GM12878 (cell line): ENCODE measurements at regions not wholly inside any gene's neighbourhood (a gene's known extent, or its start where the extent isn't known, plus 50 kb on each side); places are given as distances from the start of the nearest gene placed in this dataset.
A peak's percentile ranks its signal among the peaks of the same experiment; 100 is the strongest.

ENCODE experiments used
- ATAC-seq: fragments of 200-7000 bp; cut with Tn5 transposase; 3 replicates; pipeline ENCODE4 v1.9.1; 2020; ENCODE audit warnings: mild to moderate bottlenecking, moderate library complexity
- BruUV-seq: library from RNA; stranded (reverse); fragments of 400-500 nt; replicated peaks from 2 replicates; lab custom pipeline; 2021; lab: Mats Ljungman, UMichigan
- CTCF ChIA-PET: fragments of 300-600 bp; sonication (Branson Sonifier 250); formaldehyde crosslinking; extraction: SDS; loops from one replicate; lab custom pipeline; 2021; ENCODE audit warnings: inconsistent platforms; lab: Yijun Ruan, JAX
- POLR2A ChIA-PET: fragments of 350-600 bp; formaldehyde crosslinking; extraction: SDS; loops from one replicate; lab custom pipeline; 2021; ENCODE audit warnings: inconsistent platforms; lab: Charles Lee
- RAD21 ChIA-PET: fragments of 300-600 bp; sonication (Branson Sonifier 250); formaldehyde crosslinking; loops from one replicate; lab custom pipeline; 2023; ENCODE audit warnings: antibody characterized with exemption; ENCODE audit not compliant: unreplicated experiment; lab: Charles Lee
- SMC1A ChIA-PET: fragments of 300-600 bp; sonication (Branson Sonifier 250); formaldehyde crosslinking; loops from one replicate; lab custom pipeline; 2023; ENCODE audit not compliant: unreplicated experiment, uncharacterized antibody; lab: Charles Lee
- DNase-seq: peaks from one replicate; pipeline ENCODE4 v3.0.0-alpha.2; 2011; ENCODE audit warnings: low read depth, low spot score
- FAIRE-seq: peaks from 3 replicates; lab custom pipeline; 2011; peaks lifted over from hg19 to GRCh38; lab: Jason Lieb, UNC
- H2AFZ ChIP-seq: 2 replicates; pipeline ENCODE4 v1.6.0; 2011; ENCODE audit warnings: low read depth, low read length, control low read depth; ENCODE audit not compliant: control insufficient read depth
- H3K27ac ChIP-seq: 2 replicates; pipeline ENCODE4 v1.5.1; 2011; ENCODE audit warnings: control low read depth; ENCODE audit not compliant: control insufficient read depth, insufficient read depth
- H3K27me3 ChIP-seq, 2 experiments: replicated peaks in 1 of 2; 2 replicates each; pipeline versions ENCODE4 v1.6.0 to v1.6.1; 2011; ENCODE audit warnings: low read length in 1 of 2; ENCODE audit not compliant: control insufficient read depth in 2 of 2, insufficient read depth in 2 of 2
- H3K36me3 ChIP-seq, 2 experiments: 2 replicates each; pipeline ENCODE4 v1.5.1; 2011; ENCODE audit warnings: low read length in 1 of 2; ENCODE audit not compliant: control insufficient read depth in 2 of 2, insufficient read depth in 2 of 2
- H3K4me1 ChIP-seq: 2 replicates; pipeline ENCODE4 v1.6.1; 2011; ENCODE audit warnings: mild to moderate bottlenecking, low read length, moderate library complexity, mixed read lengths; ENCODE audit not compliant: control insufficient read depth, insufficient read depth
- H3K4me2 ChIP-seq: 2 replicates; pipeline ENCODE4 v1.6.0; 2011; ENCODE audit warnings: control low read depth; ENCODE audit not compliant: control insufficient read depth, insufficient read depth
- H3K4me3 ChIP-seq: fragments of 200-600 bp; sonication (generic); 2 replicates; pipeline ENCODE4 v1.5.1; 2016
- H3K79me2 ChIP-seq: 2 replicates; pipeline ENCODE4 v1.6.0; 2011; ENCODE audit warnings: low read length; ENCODE audit not compliant: control insufficient read depth, insufficient read depth
- H3K9ac ChIP-seq: 2 replicates; pipeline ENCODE4 v1.8.0; 2011; ENCODE audit warnings: low read length, control low read depth, mixed read lengths; ENCODE audit not compliant: control insufficient read depth, insufficient read depth
- H3K9me3 ChIP-seq: replicated peaks from 3 replicates; pipeline ENCODE4 v1.5.1; 2011; ENCODE audit warnings: mild to moderate bottlenecking, low read length; ENCODE audit not compliant: control insufficient read depth, insufficient read depth
- H4K20me1 ChIP-seq: 2 replicates; pipeline ENCODE4 v1.6.0; 2011; ENCODE audit not compliant: control insufficient read depth, insufficient read depth
- BACH1 ChIP-seq: fragments of 450-650 bp; IDR thresholded peaks from 2 replicates; pipeline ENCODE4 v1.6.1; 2017; ENCODE audit warnings: mild to moderate bottlenecking, borderline replicate concordance
- RCOR1 ChIP-seq: conservative IDR thresholded peaks from 2 replicates; pipeline ENCODE4 v1.6.1; 2012; ENCODE audit warnings: low read depth, low read length, improper control_type of control experiment
- SMAD5 ChIP-seq: IDR thresholded peaks from 2 replicates; pipeline ENCODE4 v1.6.1; 2016; ENCODE audit warnings: antibody characterized with exemption, low read depth
- TCF12 ChIP-seq: IDR thresholded peaks from 2 replicates; pipeline ENCODE4 v1.6.1; 2011; ENCODE audit warnings: low read depth, mild to moderate bottlenecking, low read length
- ZBTB11 ChIP-seq: fragments of 450-650 bp; formaldehyde crosslinking; IDR thresholded peaks from 2 replicates; pipeline ENCODE4 v1.5.0; 2022; ENCODE audit warnings: mild to moderate bottlenecking, missing genetic modification characterization
- ZNF622 ChIP-seq: fragments of 450-650 bp; IDR thresholded peaks from 2 replicates; pipeline ENCODE4 v1.6.1; 2017; ENCODE audit warnings: mild to moderate bottlenecking, inconsistent platforms
- WGBS: methylation state at CpG from one replicate; pipeline ENCODE4 v1.1.6; 2016; ENCODE audit warnings: low lambda C conversion rate; ENCODE audit not compliant: insufficient replicate concordance, insufficient coverage; ENCODE audit errors: missing lambda C conversion rate; 5-methylcytosine and 5-hydroxymethylcytosine counted together
- in situ Hi-C: fragments of 300-500 bp; cut with MboI; formaldehyde crosslinking; loops from 9 replicates; pipeline ENCODE4 v1.14.3; 2018; ENCODE audit warnings: mixed read lengths
- intact Hi-C: fragments of 100-400 bp; cut with micrococcal nuclease; formaldehyde crosslinking; loops from one replicate; pipeline ENCODE4 v1.14.2; 2022; ENCODE audit not compliant: unreplicated experiment
- TF ChIP-seq, protein P1 (sequence below): fragments of 450-650 bp; IDR thresholded peaks from 2 replicates; pipeline ENCODE4 v1.6.1; 2017; ENCODE audit warnings: mild to moderate bottlenecking, low read depth, inconsistent platforms; ENCODE audit not compliant: poor library complexity, severe bottlenecking

GRCh38 chr18:46338766-46339165, 234.6 kb downstream of the HAUS1 start:
- DNase-seq (no peak), FAIRE-seq (no peak), ATAC-seq (peak; percentile 24; the same call in 2 of the 3 replicates)
- BruUV-seq: no TSS peak
- Histone ChIP-seq H3K27me3 (peaks cover 0 to 2% of the 10 kb centered on the region in 2 experiments; a peak in 3 of 4 replicates), H4K20me1 (no peaks in the 10 kb centered on the region), H2AFZ (no peak overlapping the region; the same call in 1 of the 2 replicates), H3K4me3 (no peak overlapping the region), H3K36me3 (no peaks in the 10 kb centered on the region), H3K27ac (no peak overlapping the region), H3K4me1 (peaks cover 6% of the 10 kb centered on the region), H3K9me3 (no peaks in the 10 kb centered on the region; the same call in 2 of the 3 replicates), H3K4me2 (peak overlapping the region; percentile 22; the same call in 1 of the 2 replicates), H3K79me2 (no peaks in the 10 kb centered on the region), H3K9ac (no peak overlapping the region)
- ChIA-PET SMC1A (no interaction called here), RAD21 (no interaction called here), POLR2A (no interaction called here), CTCF (interaction anchor here (0.7 to 1.5 kb wide), 2 partner anchors 30 to 166 kb away, joined by 3 to 4 read pairs; a partner anchor contains a TSS)
- in situ Hi-C loops: no loop called here
- WGBS: 37% methylated on average over 7 of the region's 7 CpGs
- intact Hi-C loops: no loop called here
- TF ChIP-seq, protein P1, sequence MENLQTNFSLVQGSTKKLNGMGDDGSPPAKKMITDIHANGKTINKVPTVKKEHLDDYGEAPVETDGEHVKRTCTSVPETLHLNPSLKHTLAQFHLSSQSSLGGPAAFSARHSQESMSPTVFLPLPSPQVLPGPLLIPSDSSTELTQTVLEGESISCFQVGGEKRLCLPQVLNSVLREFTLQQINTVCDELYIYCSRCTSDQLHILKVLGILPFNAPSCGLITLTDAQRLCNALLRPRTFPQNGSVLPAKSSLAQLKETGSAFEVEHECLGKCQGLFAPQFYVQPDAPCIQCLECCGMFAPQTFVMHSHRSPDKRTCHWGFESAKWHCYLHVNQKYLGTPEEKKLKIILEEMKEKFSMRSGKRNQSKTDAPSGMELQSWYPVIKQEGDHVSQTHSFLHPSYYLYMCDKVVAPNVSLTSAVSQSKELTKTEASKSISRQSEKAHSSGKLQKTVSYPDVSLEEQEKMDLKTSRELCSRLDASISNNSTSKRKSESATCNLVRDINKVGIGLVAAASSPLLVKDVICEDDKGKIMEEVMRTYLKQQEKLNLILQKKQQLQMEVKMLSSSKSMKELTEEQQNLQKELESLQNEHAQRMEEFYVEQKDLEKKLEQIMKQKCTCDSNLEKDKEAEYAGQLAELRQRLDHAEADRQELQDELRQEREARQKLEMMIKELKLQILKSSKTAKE: no peak
- TF ChIP-seq SMAD5 (no peak), ZNF622 (no peak), BACH1 (no peak), TCF12 (no peak), ZBTB11 (CRISPR knock-in tag) (no peak), RCOR1 (no peak)
